Karpas-422 (cell line): ENCODE measurements at regions not wholly inside any gene's neighbourhood (a gene's known extent, or its start where the extent isn't known, plus 50 kb on each side); places are given as distances from the start of the nearest gene placed in this dataset.
"Not testable (repeated sequence)": the region's sequence is repeated elsewhere in the genome, so short reads cannot be mapped to it uniquely, and the experiment has no call there.

Experiments
- DNase-seq: peaks from one replicate; pipeline ENCODE4 v3.0.0-alpha.2; 2015
- H2AFZ ChIP-seq: fragments of 200-600 bp; sonication (generic); 2 replicates; pipeline ENCODE4 v1.6.1; 2014; ENCODE audit warnings: antibody characterized with exemption, low read length, mixed read lengths
- H3K27ac ChIP-seq: fragments of 200-600 bp; sonication (generic); 2 replicates; pipeline ENCODE4 v1.5.1; 2014; ENCODE audit warnings: mild to moderate bottlenecking, low read length, moderate library complexity
- H3K27me3 ChIP-seq: fragments of 200-600 bp; sonication (generic); 2 replicates; pipeline ENCODE4 v1.6.1; 2014; ENCODE audit warnings: low read length, mixed read lengths
- H3K36me3 ChIP-seq: fragments of 200-600 bp; sonication (generic); 2 replicates; pipeline ENCODE4 v1.6.1; 2014; ENCODE audit warnings: low read length, mixed read lengths; ENCODE audit not compliant: insufficient read depth
- H3K4me1 ChIP-seq: fragments of 200-600 bp; sonication (generic); 2 replicates; pipeline ENCODE4 v1.6.1; 2014; ENCODE audit warnings: mild to moderate bottlenecking, low read length, mixed read lengths
- H3K4me2 ChIP-seq: fragments of 200-600 bp; sonication (generic); 2 replicates; pipeline ENCODE4 v1.6.1; 2014; ENCODE audit warnings: low read length, low read depth, mild to moderate bottlenecking; ENCODE audit not compliant: poor library complexity, severe bottlenecking
- H3K4me3 ChIP-seq: fragments of 200-600 bp; sonication (generic); 2 replicates; pipeline ENCODE4 v1.5.1; 2014; ENCODE audit warnings: mild to moderate bottlenecking, antibody characterized with exemption, low read length, mixed read lengths
- H3K79me2 ChIP-seq: fragments of 200-600 bp; sonication (generic); 2 replicates; pipeline ENCODE4 v1.6.1; 2014; ENCODE audit warnings: mild to moderate bottlenecking, low read length, mixed read lengths
- H3K9ac ChIP-seq: fragments of 200-600 bp; sonication (generic); 2 replicates; pipeline ENCODE4 v1.6.0; 2014; ENCODE audit warnings: low read length
- H3K9me2 ChIP-seq: fragments of 200-600 bp; sonication (generic), shearing (Covaris generic); replicated peaks from 2 replicates; pipeline ENCODE4 v1.6.0; 2014; ENCODE audit warnings: mild to moderate bottlenecking, low read length, moderate library complexity; ENCODE audit not compliant: insufficient read depth
- H3K9me3 ChIP-seq: fragments of 300-700, 200-600 bp; sonication (generic); 2 replicates; pipeline ENCODE4 v1.6.1; 2014; ENCODE audit warnings: low read length, mixed read lengths
- H4K20me1 ChIP-seq: fragments of 200-600 bp; sonication (generic); 2 replicates; pipeline ENCODE4 v1.6.1; 2014; ENCODE audit warnings: mild to moderate bottlenecking, antibody characterized with exemption, low read length, low read depth; ENCODE audit not compliant: insufficient read depth

DNA sequence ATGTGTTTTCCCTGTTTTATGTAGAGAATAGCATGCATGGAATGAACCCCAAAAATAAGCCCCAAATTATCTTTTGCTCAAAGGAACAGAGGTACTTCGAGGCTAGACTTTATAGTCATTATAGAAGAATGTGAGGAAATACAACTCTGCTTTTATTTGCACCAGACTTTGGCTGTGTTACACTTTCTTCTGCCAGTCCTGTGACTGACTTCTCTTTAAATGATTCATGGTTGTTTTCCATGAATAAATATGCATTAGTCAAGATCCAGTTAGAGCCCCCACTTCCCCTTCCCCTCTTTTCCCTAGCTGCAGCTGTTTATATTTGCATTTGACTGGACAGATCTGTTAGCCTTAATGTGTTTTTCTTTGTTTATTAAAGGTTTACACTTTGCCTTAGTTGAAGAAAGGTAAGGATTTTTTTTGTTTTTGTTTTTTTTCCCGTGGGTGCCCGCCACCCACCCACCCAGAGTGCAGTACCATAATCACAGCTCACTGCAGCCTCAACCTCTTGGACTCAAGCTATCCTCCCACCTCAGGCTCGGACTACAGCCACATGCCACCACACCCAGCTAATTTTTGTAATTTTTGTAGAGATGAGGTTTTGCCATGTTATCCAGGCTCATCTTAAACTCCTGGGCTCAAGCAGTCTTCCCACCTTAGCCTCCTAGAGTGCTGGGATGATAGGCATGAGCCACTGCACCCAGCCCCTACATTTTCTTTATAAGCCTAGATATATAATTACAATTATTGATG is 152.6 kb downstream of the CYB561 start:
- H3K27me3 ChIP-seq, result peaks cover 7% of the 10 kb centered on the region; the same call in 1 of the 2 replicates
- H3K4me1 ChIP-seq, result no peaks in the 10 kb centered on the region
- H3K27ac ChIP-seq, result no peak overlapping the region
- no peak for DNase-seq
- H3K4me3 ChIP-seq, result no peak overlapping the region
- no peaks in the 10 kb centered on the region for H4K20me1 ChIP-seq
- no peak overlapping the region for H2AFZ ChIP-seq
- H3K9me2 ChIP-seq, result no peaks in the 10 kb centered on the region
- H3K9ac ChIP-seq, result no peak overlapping the region
- H3K36me3 ChIP-seq, result no peaks in the 10 kb centered on the region
- peaks cover 2% of the 10 kb centered on the region; the same call in 1 of the 2 replicates for H3K9me3 ChIP-seq
- no peaks in the 10 kb centered on the region for H3K79me2 ChIP-seq
- no peak overlapping the region for H3K4me2 ChIP-seq

DNA sequence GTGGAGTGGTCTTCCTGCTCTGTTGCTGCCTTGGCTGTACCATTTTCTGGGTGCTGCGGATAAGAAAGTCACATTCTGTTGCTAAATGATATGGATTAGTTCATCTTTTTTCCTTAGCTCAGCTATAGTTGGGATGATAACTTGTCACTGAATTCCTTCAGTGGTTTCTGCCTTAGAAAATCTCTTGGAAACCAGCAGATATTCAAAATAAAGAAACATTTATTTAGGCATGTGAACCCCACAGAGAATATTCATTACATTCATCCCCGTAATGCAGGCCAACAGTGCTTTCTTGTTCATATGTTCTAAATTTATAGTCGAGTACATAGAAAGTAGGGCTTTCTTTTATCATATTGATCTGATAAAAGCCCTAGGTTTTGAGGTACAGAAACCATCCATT is 151.3 kb downstream of the CYB561 start:
- no peaks in the 10 kb centered on the region for H4K20me1 ChIP-seq
- H3K9me3 ChIP-seq, result peaks cover 2% of the 10 kb centered on the region; the same call in 1 of the 2 replicates
- no peak overlapping the region for H2AFZ ChIP-seq
- peaks cover 7% of the 10 kb centered on the region; the same call in 1 of the 2 replicates for H3K27me3 ChIP-seq
- no peak overlapping the region for H3K9ac ChIP-seq
- H3K36me3 ChIP-seq, result no peaks in the 10 kb centered on the region
- no peaks in the 10 kb centered on the region for H3K4me1 ChIP-seq
- no peak overlapping the region for H3K27ac ChIP-seq
- no peaks in the 10 kb centered on the region for H3K9me2 ChIP-seq
- no peak overlapping the region for H3K4me2 ChIP-seq
- H3K79me2 ChIP-seq, result no peaks in the 10 kb centered on the region
- no peak overlapping the region for H3K4me3 ChIP-seq
- no peak for DNase-seq

DNA sequence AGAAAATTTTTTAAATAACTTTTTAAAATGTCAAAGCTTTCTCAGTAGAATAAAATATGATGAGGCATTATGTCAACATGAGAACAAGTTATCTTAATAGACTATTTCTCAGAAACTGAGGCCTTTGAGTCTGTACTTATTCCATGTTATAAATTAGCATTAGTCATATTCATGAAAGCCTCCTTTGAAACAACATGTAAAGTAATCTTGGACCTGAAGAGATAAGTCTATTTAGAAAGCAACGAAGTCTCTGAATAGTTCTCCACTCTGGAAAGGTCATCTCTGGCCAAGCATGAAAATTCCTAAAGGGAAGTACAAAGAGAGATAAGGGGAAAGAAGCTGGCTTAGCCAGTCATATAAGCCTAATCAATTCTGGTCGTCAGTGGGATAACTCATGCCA is 150.8 kb downstream of the CYB561 start:
- DNase-seq, result no peak
- Histone ChIP-seq H3K27ac (no peak overlapping the region), H3K79me2 (no peaks in the 10 kb centered on the region), H3K36me3 (no peaks in the 10 kb centered on the region), H3K9me2 (no peaks in the 10 kb centered on the region), H3K4me3 (no peak overlapping the region), H2AFZ (no peak overlapping the region), H4K20me1 (no peaks in the 10 kb centered on the region), H3K27me3 (peaks cover 7% of the 10 kb centered on the region; the same call in 1 of the 2 replicates), H3K9ac (no peak overlapping the region), H3K4me2 (no peak overlapping the region), H3K9me3 (peaks cover 2% of the 10 kb centered on the region; the same call in 1 of the 2 replicates), H3K4me1 (no peaks in the 10 kb centered on the region)

DNA sequence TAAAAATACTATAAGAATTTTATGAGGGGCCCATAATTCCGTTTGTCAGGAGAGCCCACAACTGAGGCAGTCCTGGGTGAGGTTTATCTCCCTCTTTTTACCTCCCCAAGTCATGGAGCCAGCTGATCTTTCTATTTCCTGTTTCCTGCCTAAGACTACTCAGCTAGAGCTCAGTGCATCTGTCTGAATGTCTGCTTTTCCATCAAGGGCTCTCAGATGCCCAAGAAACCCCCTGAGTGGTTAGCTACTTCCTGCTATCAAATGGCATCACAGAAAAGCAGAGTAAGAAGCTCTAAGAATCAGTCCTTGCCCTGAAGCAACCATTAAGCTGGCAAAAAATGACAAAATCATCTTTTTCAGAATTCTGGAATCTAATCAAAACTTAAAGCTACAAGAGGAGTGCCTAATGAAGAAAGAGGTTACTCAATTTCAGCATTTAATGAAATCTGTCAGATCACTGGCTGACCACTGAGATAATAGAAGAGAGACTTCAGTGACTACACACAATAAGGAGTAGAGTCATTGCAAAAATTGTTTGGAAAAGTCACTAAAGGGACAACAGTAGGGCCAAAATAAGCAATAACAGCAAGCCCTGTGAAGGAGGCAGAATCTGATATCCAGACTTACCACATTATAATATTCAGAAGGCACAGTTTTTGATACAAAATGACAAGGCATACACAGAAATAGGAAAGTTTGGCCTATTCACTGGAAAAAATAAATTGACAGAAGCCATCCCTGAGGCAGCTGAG is 150.1 kb downstream of the CYB561 start:
- Histone ChIP-seq H3K79me2 (no peaks in the 10 kb centered on the region), H3K27me3 (peaks cover 7% of the 10 kb centered on the region; the same call in 1 of the 2 replicates), H4K20me1 (no peaks in the 10 kb centered on the region), H3K36me3 (no peaks in the 10 kb centered on the region), H3K9me2 (no peaks in the 10 kb centered on the region), H3K4me3 (no peak overlapping the region), H3K9ac (no peak overlapping the region), H3K9me3 (peaks cover 2% of the 10 kb centered on the region; the same call in 1 of the 2 replicates), H3K4me2 (no peak overlapping the region), H3K27ac (no peak overlapping the region), H2AFZ (no peak overlapping the region), H3K4me1 (no peaks in the 10 kb centered on the region)
- DNase-seq, result no peak

DNA sequence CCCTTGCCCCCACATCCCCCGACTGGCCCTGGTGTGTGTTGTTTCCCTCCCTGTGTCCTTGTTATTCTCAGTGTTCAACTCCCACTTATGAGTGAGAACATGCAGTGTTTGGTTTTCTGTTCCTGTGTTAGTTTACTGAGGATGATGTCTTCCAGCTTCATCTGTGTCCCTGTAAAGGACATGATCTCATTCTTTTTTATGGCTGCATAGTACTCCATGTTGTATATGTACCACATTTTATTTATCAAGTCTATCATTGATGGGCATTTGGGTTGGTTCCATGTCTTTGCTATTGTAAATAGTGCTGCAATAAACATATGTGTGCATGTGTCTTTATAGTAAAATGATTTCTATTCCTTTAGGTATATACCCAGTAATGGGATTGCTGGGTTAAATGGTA is 147.2 kb downstream of the CYB561 start:
- not testable (repeated sequence) for H3K4me3 ChIP-seq, H3K4me1 ChIP-seq, H4K20me1 ChIP-seq, H3K9me2 ChIP-seq, H3K9me3 ChIP-seq, H3K27ac ChIP-seq, DNase-seq, H3K36me3 ChIP-seq, H2AFZ ChIP-seq, H3K27me3 ChIP-seq, H3K9ac ChIP-seq, H3K4me2 ChIP-seq, H3K79me2 ChIP-seq

DNA sequence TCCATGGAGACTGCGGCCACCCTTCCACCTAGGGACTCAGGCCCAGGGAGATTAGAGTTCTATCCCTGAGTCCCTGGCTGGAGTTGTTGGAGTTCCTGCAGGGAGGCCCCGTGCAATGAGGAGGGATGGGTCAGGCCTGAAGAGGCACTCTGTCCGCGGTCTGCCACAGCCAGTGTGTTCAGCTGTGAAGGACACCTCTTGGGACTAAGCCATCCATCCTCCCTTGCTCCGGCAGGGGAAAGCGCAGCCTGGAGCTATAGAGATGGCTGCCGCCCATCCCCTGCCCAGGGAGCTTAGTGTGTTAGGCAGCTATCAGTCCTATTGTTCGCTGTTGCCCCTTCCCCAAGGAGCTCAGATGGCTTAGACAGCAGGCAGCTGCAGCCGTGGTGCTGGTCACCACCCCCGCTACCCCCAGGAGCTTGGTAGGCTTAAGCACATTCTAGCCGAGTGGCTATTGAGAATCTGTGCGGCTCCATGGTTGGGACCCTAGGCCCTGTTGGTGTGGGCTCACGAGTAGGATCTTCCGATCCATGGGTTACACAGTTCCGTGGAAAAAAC is 141.3 kb downstream of the CYB561 start:
- Histone ChIP-seq H3K36me3 (no peaks in the 10 kb centered on the region), H3K9me3 (no peaks in the 10 kb centered on the region), H3K27ac (no peak overlapping the region), H3K4me2 (no peak overlapping the region), H2AFZ (no peak overlapping the region), H3K9me2 (no peaks in the 10 kb centered on the region), H3K4me1 (no peaks in the 10 kb centered on the region), H4K20me1 (no peaks in the 10 kb centered on the region), H3K79me2 (no peaks in the 10 kb centered on the region), H3K4me3 (no peak overlapping the region), H3K9ac (no peak overlapping the region), H3K27me3 (no peaks in the 10 kb centered on the region)
- DNase-seq, result no peak

DNA sequence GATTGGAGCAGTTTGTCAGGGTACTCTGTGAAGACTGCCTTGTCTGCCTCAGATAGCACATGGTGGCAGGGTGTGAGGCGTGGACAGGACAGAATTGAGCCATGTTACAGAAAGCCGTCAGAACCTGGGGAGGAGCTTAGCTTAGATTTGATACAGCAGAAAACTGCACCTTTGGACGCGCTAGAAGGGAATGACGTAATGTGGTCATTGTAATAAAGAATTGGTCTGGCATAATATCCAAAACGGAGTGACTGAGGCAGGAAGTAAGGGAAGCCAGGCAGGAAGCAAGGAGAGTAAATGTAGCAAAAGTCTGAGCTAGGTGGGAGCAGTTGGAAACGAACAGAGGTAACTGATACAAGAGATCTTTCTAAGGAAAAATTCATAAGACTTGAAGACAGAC is 140.2 kb downstream of the CYB561 start:
- Histone ChIP-seq H3K27ac (no peak overlapping the region), H3K36me3 (no peaks in the 10 kb centered on the region), H4K20me1 (no peaks in the 10 kb centered on the region), H2AFZ (no peak overlapping the region), H3K27me3 (no peaks in the 10 kb centered on the region), H3K4me2 (no peak overlapping the region), H3K9me2 (no peaks in the 10 kb centered on the region), H3K4me3 (no peak overlapping the region), H3K9ac (no peak overlapping the region), H3K79me2 (no peaks in the 10 kb centered on the region), H3K4me1 (no peaks in the 10 kb centered on the region), H3K9me3 (no peaks in the 10 kb centered on the region)
- DNase-seq, result no peak

DNA sequence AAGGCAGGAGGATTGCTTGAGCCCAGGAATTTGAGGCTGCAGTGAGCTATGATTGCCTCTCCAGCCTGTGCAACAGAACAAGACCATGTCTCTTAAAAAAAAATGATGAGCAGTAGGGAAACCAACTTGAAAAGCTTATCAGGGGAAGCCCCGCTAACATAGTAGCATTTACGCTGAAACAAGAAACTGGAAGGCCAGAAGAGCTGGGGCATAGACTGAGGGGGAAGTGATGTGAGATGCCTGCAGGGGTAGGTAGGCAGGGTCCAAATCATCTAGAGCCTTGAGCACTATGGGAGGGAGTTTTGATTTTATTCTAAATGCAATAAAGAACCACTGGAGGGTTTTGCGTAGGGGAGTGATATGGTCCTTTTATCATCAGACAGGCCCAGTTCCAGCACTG is 139.3 kb downstream of the CYB561 start:
- H4K20me1 ChIP-seq, result no peaks in the 10 kb centered on the region
- no peaks in the 10 kb centered on the region for H3K4me1 ChIP-seq
- no peak overlapping the region for H3K4me3 ChIP-seq
- no peaks in the 10 kb centered on the region for H3K79me2 ChIP-seq
- H3K9me3 ChIP-seq, result no peaks in the 10 kb centered on the region
- no peaks in the 10 kb centered on the region for H3K27me3 ChIP-seq
- H3K4me2 ChIP-seq, result no peak overlapping the region
- no peaks in the 10 kb centered on the region for H3K36me3 ChIP-seq
- no peak overlapping the region for H3K9ac ChIP-seq
- DNase-seq, result no peak
- H3K9me2 ChIP-seq, result no peaks in the 10 kb centered on the region
- H3K27ac ChIP-seq, result no peak overlapping the region
- H2AFZ ChIP-seq, result no peak overlapping the region
